Activated naive CD4-positive, alpha-beta T cell treated with anti-CD3 and anti-CD28 coated beads for 36 hours (primary cell): ENCODE measurements at regions not wholly inside any gene's neighbourhood (a gene's known extent, or its start where the extent isn't known, plus 50 kb on each side); places are given as distances from the start of the nearest gene placed in this dataset.
A peak's percentile ranks its signal among the peaks of the same experiment; 100 is the strongest.

ENCODE experiments used
- CTCF ChIA-PET: fragments of 350-600 bp; sonication (Branson Sonifier 250); formaldehyde crosslinking; loops from one replicate; lab custom pipeline; 2021; ENCODE audit warnings: antibody characterized with exemption; lab: Charles Lee
- DNase-seq: peaks from one replicate; pipeline ENCODE4 v3.0.0-alpha.2; 2020
- H3K27ac Mint-ChIP-seq: one replicate; pipeline ENCODE4 v1.8.0; 2021; ENCODE audit warnings: mild to moderate bottlenecking, mixed read lengths
- H3K27me3 Mint-ChIP-seq: one replicate; pipeline ENCODE4 v1.8.0; 2021; ENCODE audit warnings: low read depth, mixed read lengths
- H3K36me3 Mint-ChIP-seq: one replicate; pipeline ENCODE4 v1.8.0; 2021; ENCODE audit warnings: low read depth, mixed read lengths
- H3K4me1 Mint-ChIP-seq: one replicate; pipeline ENCODE4 v1.8.0; 2021; ENCODE audit warnings: low read depth, mixed read lengths
- H3K4me3 Mint-ChIP-seq: one replicate; pipeline ENCODE4 v1.8.0; 2021; ENCODE audit warnings: mild to moderate bottlenecking, moderate library complexity, mixed read lengths
- H3K9me3 Mint-ChIP-seq: one replicate; pipeline ENCODE4 v1.8.0; 2021; ENCODE audit warnings: mixed read lengths
- intact Hi-C: fragments of 100-400 bp; cut with micrococcal nuclease; formaldehyde crosslinking; loops from one replicate; pipeline ENCODE4 v1.15.1; 2023

DNA sequence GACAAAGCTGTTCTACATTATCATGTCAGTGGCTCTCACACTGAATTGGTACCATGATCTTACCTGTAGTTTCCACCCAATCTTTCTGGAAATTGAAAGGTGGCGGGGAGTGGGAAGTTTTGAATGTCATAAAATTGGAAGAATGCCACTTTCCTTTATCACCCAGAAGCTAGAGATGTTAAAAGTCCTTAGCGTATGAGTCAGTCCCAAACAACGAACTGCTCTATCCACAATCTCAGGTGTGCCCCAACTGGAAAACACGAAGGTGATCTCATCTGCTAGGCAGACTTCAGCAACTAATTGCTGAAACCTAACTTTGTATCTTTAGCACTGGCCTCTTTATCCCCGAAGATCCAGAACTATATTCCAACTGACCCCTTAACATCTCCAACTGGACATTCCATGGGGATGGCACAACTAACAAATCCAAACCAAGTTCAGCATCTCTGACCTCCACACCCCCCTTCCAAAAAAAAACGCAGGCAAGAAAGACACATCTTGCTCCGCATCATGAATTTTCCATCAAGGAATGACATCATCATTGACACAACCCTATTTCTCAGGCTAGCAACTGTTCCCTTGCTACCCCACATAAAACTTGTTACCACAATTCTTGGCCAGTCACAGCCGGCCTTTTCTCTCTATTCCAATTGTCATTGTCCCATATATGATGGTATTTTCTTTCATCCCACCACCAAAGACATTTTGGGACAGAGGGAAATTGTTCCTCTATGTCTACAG lies 175.4 kb downstream of the KLF12 start:
- Mint-ChIP-seq H3K27ac (no peak overlapping the region), H3K4me3 (no peak overlapping the region), H3K4me1 (peaks cover 40% of the 10 kb centered on the region), H3K36me3 (peaks cover 4% of the 10 kb centered on the region), H3K9me3 (peaks cover 1% of the 10 kb centered on the region), H3K27me3 (no peaks in the 10 kb centered on the region)
- DNase-seq = no peak
- CTCF ChIA-PET = no interaction called here
- intact Hi-C loops = no loop called here

DNA sequence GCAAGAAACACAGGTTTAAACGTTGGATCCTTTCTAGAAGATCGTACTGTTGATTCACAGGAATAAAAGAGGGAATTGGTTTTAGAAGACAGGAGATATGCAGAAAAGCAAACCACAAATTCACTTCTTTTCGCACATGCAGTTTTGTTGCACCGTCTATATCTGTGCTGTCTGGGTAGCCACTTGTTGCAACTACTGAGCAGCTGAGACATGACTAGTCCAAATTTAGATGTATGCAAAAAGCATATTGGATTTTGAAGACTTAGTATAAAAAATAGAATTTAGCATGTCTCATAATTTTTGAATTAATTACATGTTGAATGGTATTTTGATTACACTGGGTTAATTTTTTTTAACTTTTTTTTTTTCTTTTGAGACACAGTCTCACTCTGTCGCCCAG lies 176.3 kb downstream of the KLF12 start:
- peaks cover 4% of the 10 kb centered on the region for H3K36me3 Mint-ChIP-seq
- H3K27ac Mint-ChIP-seq = no peak overlapping the region
- no peaks in the 10 kb centered on the region for H3K27me3 Mint-ChIP-seq
- no peak overlapping the region for H3K4me3 Mint-ChIP-seq
- CTCF ChIA-PET = interaction anchor here (0.6 kb wide), 1 partner anchor 1776 kb away, joined by 3 read pairs; no protein-coding TSS in a partner anchor
- H3K4me1 Mint-ChIP-seq = peaks cover 46% of the 10 kb centered on the region
- DNase-seq = no peak
- intact Hi-C loops = no loop called here
- H3K9me3 Mint-ChIP-seq = peaks cover 1% of the 10 kb centered on the region

DNA sequence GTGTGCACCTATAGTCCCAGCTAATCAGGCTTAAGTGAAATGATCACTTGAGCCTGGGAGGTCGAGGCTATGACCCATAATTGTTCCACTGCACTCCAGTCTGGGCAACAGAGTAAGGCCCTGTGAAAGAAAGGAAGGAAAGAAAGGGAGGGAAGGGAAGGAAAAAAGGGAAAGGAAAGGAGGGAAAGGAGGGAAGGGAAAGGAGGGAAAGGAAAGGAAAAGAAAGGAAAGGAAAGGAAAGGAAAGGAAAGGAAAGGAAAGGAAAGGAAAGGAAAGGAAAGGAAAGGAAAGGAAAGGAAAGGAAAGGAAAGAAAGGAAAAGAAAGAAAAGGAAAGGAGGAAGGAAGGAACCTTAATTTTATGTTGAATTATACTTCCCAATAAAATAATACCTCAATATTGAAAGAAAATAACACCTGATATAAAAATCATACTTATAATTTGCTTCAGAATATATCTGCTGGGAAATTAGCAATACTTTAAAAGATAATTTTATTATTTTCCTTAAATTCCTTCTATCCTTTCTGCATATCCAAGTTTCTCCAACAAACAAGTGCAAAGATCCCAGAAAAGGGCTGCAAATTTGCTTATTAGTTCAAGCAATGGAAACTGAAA lies 177.3 kb downstream of the KLF12 start:
- H3K4me3 Mint-ChIP-seq = no peak overlapping the region
- H3K4me1 Mint-ChIP-seq = peaks cover 56% of the 10 kb centered on the region
- H3K27ac Mint-ChIP-seq = no peak overlapping the region
- CTCF ChIA-PET = no interaction called here
- peaks cover 1% of the 10 kb centered on the region for H3K9me3 Mint-ChIP-seq
- intact Hi-C loops = no loop called here
- H3K36me3 Mint-ChIP-seq = peaks cover 4% of the 10 kb centered on the region
- DNase-seq = no peak
- no peaks in the 10 kb centered on the region for H3K27me3 Mint-ChIP-seq

DNA sequence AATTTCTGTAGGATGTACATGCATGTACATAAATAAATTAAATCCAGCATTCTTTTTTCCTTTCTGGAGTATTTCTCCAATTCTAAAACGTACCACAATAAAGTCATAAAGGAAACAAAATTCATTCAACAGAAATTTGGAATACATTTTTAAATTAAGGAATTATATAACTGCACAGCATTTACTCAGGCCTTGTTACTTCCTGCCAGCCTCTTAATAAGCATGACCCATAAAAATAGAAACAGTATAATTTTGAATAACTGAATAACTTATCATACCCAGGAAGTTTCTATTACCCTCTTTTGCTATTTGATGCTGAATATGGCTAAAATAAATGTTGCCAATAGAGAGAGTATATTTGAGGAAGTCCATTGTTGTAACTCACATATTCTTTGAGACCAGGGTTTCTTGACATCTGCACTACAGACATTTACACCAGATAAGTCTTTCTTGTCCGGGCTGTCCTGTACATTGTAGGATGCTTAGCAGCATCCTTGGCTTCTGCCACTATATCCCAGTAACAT lies 178.2 kb downstream of the KLF12 start:
- CTCF ChIA-PET = no interaction called here
- Mint-ChIP-seq H3K4me1 (peaks cover 51% of the 10 kb centered on the region), H3K36me3 (peaks cover 3% of the 10 kb centered on the region), H3K27me3 (no peaks in the 10 kb centered on the region), H3K4me3 (no peak overlapping the region), H3K27ac (no peak overlapping the region), H3K9me3 (no peaks in the 10 kb centered on the region)
- DNase-seq = no peak
- intact Hi-C loops = no loop called here

DNA sequence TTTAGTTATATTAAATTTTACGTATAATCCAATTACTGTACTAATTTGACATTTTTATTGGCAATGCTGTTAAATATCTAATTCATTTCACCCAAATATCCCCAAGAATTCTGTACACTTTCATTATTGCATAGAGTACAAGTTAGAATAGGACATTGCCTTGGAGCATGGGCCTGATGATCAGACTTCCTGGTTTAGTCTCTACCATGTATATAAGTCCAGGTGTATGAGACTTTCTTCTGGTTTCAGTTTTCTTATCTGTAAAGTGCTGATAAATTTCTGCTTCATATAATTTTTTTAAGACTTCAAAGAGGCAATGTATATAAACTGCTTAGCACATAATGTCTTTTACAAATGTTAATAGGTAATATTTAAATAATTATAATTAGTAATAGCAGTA lies 179.4 kb downstream of the KLF12 start:
- no peak for DNase-seq
- Mint-ChIP-seq H3K27ac (no peak overlapping the region), H3K36me3 (peaks cover 3% of the 10 kb centered on the region), H3K4me3 (no peak overlapping the region), H3K4me1 (peaks cover 53% of the 10 kb centered on the region), H3K9me3 (no peaks in the 10 kb centered on the region), H3K27me3 (no peaks in the 10 kb centered on the region)
- intact Hi-C loops = no loop called here
- CTCF ChIA-PET = no interaction called here

DNA sequence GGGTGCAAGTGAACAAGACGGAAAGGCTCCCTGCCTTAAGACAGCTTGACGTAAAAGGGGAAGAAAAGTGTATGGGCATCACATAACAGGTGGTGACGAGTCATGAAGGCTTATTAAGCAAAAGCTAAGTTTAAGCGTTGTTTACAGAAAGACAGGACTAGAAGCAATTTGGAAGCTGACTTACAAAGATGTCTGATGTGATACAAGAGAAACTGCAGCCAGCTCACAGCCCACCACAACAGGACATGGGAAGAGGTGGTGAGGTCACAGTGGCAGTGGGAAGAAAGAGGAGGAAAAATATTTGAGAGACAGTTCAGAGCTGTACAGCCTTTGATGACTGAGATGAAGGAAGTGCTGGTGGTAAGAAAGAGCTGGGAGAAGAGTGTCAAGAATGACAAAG lies 181.6 kb downstream of the KLF12 start:
- no peaks in the 10 kb centered on the region for H3K36me3 Mint-ChIP-seq
- intact Hi-C loops = no loop called here
- no peak for DNase-seq
- CTCF ChIA-PET = interaction anchor here (0.6 to 1.6 kb wide), 4 partner anchors 29 to 104 kb away, joined by 3 to 4 read pairs (median 4); no protein-coding TSS in a partner anchor
- H3K9me3 Mint-ChIP-seq = no peaks in the 10 kb centered on the region
- no peak overlapping the region for H3K27ac Mint-ChIP-seq
- H3K4me1 Mint-ChIP-seq = peaks cover 62% of the 10 kb centered on the region
- no peaks in the 10 kb centered on the region for H3K27me3 Mint-ChIP-seq
- no peak overlapping the region for H3K4me3 Mint-ChIP-seq

DNA sequence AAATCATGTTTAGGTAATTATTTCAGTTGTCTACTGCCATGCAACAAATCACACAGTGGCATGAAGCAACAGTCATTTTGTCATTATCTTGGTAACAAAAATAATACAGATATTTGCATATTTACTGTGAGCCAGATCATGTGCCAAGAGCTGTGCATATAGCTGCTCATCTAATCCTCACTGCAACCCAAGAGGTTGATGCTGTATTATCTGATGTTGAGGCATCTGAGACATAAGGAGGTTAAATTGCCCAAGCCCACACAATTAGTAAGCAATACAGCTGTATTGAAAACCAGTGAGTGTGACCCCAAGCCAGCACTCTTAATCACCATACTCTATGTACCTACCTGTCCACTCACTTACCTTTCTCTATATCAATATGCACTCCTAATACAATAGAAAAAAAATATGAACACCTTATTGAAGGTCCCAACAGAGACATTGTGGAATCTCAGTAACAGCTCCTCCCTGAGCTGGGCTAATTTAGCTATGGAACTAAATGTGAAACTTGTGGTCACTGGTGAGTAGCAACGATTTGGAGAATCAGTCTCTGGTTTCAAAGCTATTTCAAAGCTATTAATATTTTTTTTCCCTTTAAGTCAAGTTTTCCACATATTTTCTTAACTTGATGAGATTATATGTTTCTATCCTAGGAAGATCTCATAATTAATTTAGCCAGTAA lies 185.2 kb downstream of the KLF12 start:
- no peak overlapping the region for H3K4me3 Mint-ChIP-seq
- no peaks in the 10 kb centered on the region for H3K9me3 Mint-ChIP-seq
- no peaks in the 10 kb centered on the region for H3K27me3 Mint-ChIP-seq
- peaks cover 2% of the 10 kb centered on the region for H3K36me3 Mint-ChIP-seq
- DNase-seq = no peak
- peaks cover 67% of the 10 kb centered on the region for H3K4me1 Mint-ChIP-seq
- no peak overlapping the region for H3K27ac Mint-ChIP-seq
- intact Hi-C loops = no loop called here
- CTCF ChIA-PET = interaction anchor here (0.6 to 0.7 kb wide), 2 partner anchors 336 to 338 kb away, joined by 3 to 4 read pairs; no protein-coding TSS in a partner anchor

DNA sequence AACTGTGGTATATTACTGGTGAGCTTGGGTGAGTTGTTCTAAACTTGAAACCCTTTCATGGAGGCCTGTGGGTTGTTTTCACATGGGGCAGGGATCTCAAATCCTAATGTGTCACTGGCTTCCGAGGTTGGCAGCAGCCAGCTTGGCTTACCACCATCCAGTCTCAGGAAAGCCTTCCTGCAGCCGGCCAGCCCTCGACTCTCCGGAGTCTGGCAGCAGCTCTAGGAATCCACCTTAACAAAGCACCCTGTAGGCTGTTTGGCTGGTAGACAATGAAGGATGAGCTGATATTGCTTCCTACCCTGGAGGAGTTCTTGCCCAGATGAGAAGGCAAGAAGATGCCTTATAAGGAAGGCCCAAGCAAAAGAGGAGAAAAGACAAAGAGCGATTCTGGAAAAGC lies 188.3 kb downstream of the KLF12 start:
- no peak for DNase-seq
- H3K4me1 Mint-ChIP-seq = peaks cover 73% of the 10 kb centered on the region
- H3K4me3 Mint-ChIP-seq = no peak overlapping the region
- intact Hi-C loops = no loop called here
- H3K27me3 Mint-ChIP-seq = no peaks in the 10 kb centered on the region
- H3K36me3 Mint-ChIP-seq = peaks cover 8% of the 10 kb centered on the region
- no peak overlapping the region for H3K27ac Mint-ChIP-seq
- H3K9me3 Mint-ChIP-seq = no peaks in the 10 kb centered on the region
- CTCF ChIA-PET = interaction anchor here (0.6 to 0.8 kb wide), 4 partner anchors 56 to 1412 kb away, joined by 3 read pairs; no protein-coding TSS in a partner anchor

DNA sequence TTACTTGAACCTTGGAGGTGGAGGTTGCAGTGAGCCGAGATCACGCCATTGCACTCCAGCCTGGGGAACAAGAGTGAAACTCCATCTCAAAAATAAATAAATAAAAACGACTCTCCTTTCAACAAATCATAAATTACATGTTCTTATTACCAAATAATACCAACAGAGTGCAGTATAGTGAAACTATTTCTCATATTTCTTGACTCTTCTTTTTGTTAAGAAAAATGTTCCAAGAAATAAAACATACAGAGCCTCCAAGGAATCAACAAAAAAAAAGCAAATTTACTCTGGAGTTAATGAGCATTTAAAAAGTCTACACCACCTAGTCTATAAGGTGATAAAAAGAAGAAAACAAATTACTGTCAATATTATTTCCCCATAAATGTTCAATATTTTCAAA lies 188.8 kb downstream of the KLF12 start:
- DNase-seq = no peak
- H3K4me3 Mint-ChIP-seq = no peak overlapping the region
- no peak overlapping the region for H3K27ac Mint-ChIP-seq
- intact Hi-C loops = no loop called here
- CTCF ChIA-PET = interaction anchor here (0.6 to 0.7 kb wide), 4 partner anchors 25 to 1412 kb away, joined by 3 read pairs; no protein-coding TSS in a partner anchor
- peaks cover 74% of the 10 kb centered on the region for H3K4me1 Mint-ChIP-seq
- no peaks in the 10 kb centered on the region for H3K27me3 Mint-ChIP-seq
- peaks cover 8% of the 10 kb centered on the region for H3K36me3 Mint-ChIP-seq
- H3K9me3 Mint-ChIP-seq = no peaks in the 10 kb centered on the region

DNA sequence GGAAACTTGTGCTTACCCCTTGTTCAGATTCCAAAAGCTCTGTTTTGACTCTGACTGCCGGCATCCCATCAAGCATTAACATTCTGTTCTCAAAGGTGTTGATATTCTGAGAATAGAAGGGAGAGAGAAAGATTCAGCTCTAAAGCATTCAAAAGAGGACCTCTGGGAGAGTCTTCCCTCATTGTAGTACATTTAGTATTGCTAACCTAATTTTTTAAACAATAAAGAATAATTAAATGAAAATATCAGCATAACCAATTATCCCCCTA lies 190.3 kb downstream of the KLF12 start:
- no peak for DNase-seq
- CTCF ChIA-PET = interaction anchor here (1.3 to 1.5 kb wide), 2 partner anchors 189 to 343 kb away, joined by 3 to 6 read pairs; no protein-coding TSS in a partner anchor
- H3K27ac Mint-ChIP-seq = peak overlapping the region; percentile 74
- no peaks in the 10 kb centered on the region for H3K27me3 Mint-ChIP-seq
- intact Hi-C loops = loop anchor here (1.0 to 5.0 kb wide), 8 partner anchors 12 to 343 kb away; partner anchors contain the start of gene KLF12
- H3K4me1 Mint-ChIP-seq = peaks cover 74% of the 10 kb centered on the region
- peaks cover 8% of the 10 kb centered on the region for H3K36me3 Mint-ChIP-seq
- no peaks in the 10 kb centered on the region for H3K9me3 Mint-ChIP-seq
- H3K4me3 Mint-ChIP-seq = peak overlapping the region; percentile 33

DNA sequence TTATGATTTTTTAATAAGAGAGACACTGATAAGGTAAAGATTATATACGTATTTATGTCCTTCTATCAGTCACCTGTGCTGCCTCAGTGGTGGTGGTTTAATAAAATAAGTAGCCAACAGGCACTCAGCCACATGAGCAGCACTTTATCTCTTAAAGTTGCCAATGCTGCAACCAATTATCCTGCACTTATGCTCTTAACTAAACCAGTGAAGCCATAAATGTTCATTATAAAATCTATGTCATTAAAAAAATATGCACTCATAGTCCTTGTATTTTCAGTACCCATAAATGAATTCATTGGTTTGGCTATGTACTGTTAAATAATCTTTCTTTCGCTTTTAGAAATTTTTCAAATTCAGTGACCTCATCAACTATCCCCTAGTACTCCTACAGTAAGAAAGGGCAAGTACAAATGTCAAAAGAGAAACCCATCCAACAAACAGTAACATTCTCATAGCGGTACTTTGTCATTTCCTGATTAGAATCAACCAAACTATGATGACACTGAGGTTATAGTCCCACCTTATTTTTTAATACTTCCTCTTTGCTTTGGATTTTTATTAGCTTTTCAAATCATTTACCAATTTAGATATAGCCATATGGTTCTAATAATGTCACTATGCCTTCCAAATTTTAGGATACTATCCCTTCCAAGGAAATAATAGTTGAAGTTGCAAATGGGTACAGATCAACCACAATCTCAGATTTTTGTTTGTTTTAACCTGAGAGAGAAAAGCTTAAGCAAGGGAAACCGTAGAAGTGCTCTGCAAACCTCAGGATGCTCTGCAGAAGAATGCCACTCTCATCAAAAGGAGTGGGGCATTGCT lies 190.9 kb downstream of the KLF12 start:
- Mint-ChIP-seq H3K4me3 (peak overlapping the region; percentile 33), H3K27me3 (no peaks in the 10 kb centered on the region), H3K4me1 (peaks cover 74% of the 10 kb centered on the region), H3K36me3 (peaks cover 8% of the 10 kb centered on the region), H3K9me3 (no peaks in the 10 kb centered on the region), H3K27ac (peak overlapping the region; percentile 74)
- intact Hi-C loops = loop anchor here (1.0 to 5.0 kb wide), 8 partner anchors 11 to 344 kb away; partner anchors contain the start of gene KLF12
- CTCF ChIA-PET = interaction anchor here (1.3 to 1.5 kb wide), 2 partner anchors 189 to 343 kb away, joined by 3 to 6 read pairs; no protein-coding TSS in a partner anchor
- DNase-seq = no peak
